ENCODE measurements at regions not wholly inside any gene's neighbourhood (a gene's known extent, or its start where the extent isn't known, plus 50 kb on each side); places are given as distances from the start of the nearest gene placed in this dataset.

- no peak for TF ChIP-seq CTCF (IDR thresholded peaks at IDR 0.05; ENCODE audit: low read length)
- no peak for TF ChIP-seq EZH2 (optimal IDR thresholded peaks at IDR 0.05; ENCODE audit: low read depth, low read length)
Observed at GRCh38 chr3:194977356-194977755, 291.7 kb downstream of the FAM43A start.

Measured in MM.1S (cell line).